UCSD-AML1 (cell line): ENCODE measurements at regions not wholly inside any gene's neighbourhood (a gene's known extent, or its start where the extent isn't known, plus 50 kb on each side); places are given as distances from the start of the nearest gene placed in this dataset.

ENCODE experiments used
- DNase-seq: peaks from one replicate; lab custom pipeline; 2025; ENCODE audit not compliant: unreplicated experiment; lab: John Stamatoyannopoulos, UW

DNA sequence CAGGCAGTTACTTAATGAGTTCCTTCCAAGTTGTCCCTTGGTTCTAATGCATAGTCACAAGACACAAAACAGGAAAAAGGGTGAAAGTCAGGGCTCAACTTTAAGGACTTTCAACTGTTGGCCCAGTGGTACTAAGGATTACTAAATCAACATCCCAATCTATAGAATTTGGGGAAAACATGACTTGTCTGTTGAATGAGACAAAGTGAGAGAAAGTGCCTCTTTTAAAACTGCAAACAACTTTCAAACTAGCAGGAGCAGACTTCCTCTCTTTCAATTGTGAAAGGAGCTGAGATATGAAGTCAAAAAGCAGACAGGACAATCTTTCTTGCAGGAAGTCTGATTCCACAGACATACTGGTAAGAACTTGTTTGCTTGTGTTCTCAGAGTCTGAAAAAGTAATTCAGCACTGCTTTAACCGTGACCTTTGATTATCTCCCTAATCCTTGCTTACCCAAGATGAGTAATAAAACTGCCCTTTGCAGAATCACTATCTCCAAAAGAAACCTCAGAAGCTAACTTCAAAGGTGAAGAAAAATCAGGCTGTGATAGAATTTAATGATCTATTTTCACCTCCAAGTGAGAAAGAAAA, 960.7 kb upstream of the RAG2 start:
- no peak for DNase-seq

DNA sequence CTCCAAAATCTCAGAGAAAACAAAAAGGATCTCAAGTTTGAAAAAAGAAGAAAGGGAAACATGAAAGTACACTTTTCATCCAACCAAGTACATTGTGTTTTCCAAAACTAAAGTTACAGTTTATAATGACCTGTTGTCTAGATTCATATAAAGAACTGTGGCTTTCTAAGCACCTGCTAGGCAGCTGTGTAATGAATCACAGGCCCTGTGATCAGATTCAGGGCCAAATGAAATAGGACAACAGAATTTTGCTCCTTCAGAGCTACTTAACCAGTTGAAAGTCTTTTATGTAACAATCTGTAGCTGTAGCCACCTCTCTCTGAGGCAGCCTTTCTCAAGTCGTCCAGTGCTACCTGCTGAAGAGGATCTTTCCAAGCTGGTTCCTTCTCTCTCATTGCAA, 960.0 kb upstream of the RAG2 start:
- no peak for DNase-seq

DNA sequence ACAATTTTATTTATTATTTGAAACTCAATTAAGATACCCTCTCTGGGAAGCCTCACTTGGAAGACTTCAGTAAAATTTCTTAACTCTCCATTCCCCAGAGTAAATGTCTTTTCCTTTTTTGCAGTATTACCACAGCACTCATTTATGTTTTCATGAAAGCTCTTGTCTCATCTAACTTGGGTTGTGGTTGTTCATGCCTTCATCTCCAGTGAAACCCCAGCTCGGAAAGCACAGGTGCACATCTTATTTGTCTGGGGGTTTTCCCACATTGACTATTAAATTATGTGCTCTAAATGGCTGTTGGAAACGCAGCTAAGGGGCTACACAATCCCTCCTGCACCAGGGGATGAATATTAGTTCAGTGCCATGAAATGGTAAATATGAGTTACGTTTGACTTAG, 954.2 kb upstream of the RAG2 start:
- no peak for DNase-seq

DNA sequence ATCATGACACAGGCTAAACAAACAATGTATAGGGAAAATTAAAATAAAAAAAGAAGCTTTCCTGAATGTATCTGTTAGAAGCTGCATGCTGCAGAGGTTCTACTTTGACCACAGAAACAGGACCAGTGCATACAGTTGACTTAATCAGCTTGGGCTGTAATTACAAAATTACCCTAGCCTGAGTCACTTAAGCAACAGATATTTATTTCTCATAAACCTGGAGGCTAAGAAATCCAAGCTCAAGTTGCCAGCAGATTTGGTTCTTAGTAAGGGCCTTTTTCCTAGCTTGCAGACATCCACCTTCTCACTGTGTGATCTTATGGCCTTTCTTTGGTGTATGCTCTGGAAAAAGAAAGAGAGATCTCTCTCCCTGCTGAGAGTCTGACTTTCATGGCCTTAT, 946.5 kb upstream of the RAG2 start:
- no peak for DNase-seq

DNA sequence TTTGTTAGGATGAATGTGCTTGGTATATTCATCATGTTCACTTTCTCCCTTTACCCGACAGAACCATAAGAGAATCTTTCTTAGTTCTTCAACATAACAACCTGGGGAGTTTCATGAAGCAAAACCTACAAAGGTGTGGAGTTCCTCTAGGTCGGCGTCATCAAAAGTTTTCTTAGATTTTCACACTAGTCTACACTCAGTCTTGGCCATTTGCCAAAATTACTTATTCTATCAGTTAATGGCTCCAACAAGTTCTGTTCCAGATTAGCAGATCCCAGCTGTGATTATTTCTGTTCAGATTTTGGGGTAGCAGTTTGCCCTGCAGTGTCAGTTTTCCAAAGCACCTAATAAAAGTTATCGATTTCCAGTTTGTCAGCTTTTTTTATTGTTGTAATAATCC, 935.8 kb upstream of the RAG2 start:
- no peak for DNase-seq

DNA sequence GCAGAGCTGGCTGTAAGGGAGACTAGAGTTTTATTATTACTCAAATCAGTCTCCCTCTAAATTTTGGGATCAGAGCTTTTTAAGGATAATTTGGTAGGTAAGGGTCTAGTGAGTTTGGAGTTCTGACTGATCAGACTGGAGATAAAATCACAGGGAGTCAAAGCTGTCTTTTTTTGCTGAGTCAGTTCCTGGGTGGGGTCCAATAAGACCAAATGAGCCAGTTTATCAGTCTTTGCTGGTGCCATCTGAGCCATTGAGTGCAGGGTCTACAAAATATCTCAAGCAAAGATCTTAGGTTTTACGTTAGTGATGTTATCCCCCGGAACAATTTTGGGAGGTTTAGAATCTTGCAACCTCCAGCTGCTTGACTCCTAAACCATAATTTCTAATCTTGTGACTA, 935.1 kb upstream of the RAG2 start:
- no peak for DNase-seq

DNA sequence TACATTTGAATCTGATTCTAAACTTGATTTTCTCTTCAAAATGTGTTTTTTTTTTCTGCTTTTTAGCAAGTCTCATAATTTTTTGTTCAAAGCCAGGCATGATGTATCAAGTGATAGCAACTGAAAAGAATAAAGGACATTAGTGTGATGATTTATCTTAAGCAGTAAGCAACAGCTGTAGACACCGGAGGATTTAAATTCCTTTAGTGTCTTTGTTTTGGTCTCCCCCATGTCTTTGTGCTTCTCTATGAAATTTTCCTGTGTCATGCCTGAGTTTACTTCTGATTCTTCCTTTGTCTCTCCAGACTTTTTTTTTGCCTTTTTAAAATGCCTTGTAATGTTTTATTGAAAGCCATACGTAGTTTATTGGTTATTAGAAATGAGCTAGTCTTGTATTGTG, 934.2 kb upstream of the RAG2 start:
- no peak for DNase-seq

DNA sequence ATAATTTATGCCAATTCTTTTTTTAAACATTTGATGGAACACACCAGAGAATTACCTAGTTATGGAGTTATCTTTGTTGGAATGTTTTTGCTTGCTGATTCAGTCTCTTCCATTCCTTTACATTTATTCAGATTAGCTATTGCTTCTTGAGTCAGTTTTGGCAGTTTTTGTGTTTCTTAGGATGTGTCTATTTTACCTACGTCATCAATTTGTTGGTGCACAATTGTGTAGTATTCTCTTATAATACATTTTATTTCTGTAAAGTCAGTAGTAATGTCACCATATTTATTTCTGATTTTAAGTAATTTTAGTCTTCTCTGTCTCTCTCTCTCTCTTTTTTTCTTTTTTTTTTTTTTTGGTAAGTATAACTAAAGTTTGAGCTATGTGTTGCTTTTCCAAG, 929.5 kb upstream of the RAG2 start:
- no peak for DNase-seq

DNA sequence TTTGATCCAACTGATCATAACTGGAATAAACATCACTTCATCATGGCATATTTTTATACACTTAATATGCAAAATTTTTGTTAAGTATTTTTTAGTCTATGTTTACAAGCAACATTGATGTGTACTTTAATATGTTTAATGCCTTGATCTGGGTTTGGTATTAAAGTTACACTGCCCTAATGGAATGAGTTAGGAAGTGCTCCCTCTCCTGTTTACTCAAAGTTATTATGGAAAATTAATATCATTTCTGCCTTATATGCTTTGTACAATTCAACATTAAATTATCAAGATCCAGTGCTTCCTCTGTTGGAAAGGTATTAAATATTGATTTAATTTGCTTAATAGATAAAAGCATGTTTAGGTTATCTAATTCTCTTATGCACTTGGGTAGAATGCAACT, 927.3 kb upstream of the RAG2 start:
- no peak for DNase-seq

DNA sequence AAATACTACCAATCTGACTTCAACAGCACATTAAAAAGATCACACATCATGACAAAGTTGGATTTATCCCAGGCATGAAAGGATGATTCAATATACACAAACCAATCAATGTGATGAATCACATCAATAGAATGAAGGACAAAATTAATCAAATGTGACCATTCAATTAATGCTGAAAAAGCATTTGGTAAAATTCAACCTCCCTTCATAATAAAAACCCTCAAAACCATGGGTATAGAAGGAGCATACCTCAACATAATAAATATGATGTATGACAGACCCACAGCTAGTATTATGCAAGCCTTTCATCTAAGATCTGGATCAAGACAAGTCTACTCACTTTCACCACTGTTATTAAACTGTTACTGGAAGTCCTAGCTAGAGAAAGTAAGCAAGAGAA, 921.7 kb upstream of the RAG2 start:
- no peak for DNase-seq

DNA sequence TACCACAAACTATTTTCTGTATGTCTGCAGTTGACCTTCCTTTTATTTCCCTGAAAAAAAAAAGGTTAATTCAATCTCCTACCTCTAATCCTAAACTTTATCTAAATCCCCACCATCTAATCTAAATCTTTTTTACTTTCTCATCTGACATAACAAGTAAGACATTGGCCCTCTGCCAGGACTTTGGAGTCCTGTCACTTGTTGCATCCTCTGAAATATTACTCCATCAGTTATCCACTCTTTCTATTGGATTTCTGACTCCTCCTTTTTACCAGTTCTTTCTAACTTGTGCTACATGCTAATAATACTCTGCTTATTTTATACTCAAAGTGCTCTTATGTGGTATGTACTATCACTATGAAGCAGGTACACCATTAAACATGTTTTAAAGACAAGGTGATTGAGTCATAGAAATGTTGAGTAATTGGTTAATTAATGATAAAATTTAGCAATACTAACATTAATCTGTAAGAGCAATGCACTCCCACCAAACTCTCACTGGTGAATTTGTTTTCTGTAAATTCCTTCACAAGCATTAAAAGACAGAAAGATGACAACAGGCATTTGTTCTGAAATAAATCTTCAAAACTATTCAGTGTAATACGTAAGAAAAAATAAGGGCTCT, 914.2 kb upstream of the RAG2 start:
- DNase-seq: no peak

DNA sequence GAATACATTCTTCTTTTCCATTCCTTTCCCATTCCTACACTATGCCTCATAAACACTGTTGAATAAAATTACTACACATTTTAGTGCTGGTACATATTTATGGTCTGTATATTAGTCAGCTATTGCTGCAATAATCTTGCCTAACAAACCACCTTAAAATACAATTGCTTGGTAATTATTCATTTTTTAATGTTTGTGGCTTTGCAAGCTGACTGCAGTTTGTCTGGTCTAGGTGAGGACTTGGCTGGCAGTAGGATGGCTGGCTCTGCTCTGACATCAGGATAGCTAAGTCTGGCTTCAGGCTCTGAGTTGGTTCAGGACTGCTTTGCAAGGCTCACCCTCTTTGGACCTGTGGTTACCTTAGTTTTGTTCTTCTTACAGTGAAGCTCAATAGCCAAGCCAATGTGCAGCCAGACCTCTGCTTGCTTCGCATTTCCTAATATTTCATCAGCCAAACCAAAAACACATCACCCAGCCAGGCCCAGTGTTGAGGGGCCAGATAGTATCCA, 913.4 kb upstream of the RAG2 start:
- no peak for DNase-seq

DNA sequence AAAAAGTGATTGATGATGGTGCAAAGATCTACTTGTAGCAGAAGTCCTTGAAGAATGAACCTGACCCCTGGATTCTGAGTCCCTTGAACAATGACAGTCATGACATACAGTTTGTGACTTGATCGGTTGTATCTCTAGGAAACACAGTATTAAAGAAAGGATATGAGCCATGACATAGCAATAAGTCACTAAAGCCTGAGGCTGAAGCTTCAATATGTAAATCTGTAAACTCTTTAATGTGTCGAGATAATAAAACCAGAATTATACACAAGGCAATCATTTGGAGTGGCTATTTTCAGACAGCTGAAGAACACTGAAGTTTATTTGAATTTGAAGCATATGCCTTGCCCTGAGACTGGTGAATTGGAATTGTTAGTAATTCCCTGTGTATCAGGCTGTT, 911.5 kb upstream of the RAG2 start:
- no peak for DNase-seq

DNA sequence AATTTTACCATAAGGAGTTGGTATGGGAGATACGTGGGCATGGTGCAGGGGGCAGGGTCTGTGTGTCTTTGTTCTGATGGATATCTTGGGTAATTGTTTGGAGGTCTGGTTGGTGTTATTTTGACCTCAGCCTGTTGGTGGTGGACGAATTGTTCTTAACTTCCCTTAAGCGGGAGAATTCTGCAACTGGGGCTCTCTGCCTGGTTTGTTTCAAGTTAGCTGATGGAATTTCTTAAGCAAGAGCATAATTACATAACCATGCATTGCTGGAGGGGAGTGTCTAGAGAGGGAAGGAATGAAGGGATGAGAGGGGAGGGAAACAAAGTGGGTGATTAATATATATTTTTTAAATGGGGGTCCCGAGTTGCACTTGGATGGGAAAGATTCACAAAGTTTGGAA, 908.5 kb upstream of the RAG2 start:
- DNase-seq: no peak

DNA sequence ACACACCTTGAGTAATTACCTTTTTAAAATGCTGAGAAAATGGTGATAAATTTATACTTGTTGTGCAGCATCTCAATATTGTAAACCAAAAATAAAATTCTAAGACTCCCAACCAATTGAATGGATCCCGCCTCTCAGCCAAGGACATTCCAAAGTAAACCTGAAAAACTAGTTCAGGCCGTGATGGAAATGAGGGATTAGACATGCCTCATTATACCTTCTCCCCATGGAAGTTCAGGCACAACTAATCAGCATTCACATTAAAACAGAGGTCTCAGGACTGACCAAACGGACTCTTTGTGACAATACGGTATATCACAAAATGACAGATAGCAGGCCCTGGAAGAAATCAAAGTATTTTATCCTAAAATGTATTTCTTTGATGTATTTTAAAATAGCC, 907.4 kb upstream of the RAG2 start:
- DNase-seq: no peak

DNA sequence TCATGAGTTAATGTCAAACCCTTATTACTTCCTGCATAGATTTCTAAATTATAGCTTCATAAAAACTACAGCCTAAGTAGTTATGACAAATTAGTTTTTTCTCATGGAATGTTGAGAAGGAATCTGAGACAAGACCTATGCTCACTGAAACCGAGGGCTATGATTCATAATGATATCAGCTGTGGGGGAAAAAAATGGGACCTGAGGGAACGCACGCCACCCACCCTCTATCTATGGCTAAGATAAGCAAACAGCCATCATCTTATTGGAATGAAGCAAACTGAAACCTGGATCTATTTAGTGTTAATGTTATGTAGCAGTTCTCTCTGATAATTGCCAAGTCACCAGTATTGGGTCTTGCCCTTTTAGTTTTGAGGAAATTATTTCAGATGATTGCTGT, 906.9 kb upstream of the RAG2 start:
- no peak for DNase-seq

DNA sequence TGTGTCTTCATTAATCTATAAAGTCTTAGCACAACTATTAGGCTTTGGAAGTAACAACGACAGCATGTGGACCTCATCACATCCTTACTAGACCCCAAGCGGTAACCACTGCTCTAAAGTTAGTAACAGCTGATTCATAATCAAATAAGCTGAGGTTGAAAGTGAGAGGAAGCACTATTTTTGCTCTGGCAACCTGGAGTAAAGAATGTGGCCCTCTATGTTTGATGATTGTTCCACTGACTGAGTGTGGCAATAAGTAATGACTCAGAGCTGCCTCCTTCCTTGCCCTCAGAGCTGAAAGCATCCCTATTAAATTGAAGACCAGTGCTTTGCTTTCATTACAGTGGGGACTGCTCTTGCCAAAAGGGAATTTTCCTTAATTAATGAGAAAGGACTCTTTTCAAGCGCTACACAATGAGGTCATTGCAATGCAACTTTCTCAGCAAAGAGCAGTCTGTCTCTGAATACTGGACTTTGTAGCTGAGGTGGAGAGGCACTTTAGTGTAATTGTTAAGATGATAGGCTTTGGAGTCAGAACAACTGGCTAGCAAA, 906.1 kb upstream of the RAG2 start:
- DNase-seq: no peak

DNA sequence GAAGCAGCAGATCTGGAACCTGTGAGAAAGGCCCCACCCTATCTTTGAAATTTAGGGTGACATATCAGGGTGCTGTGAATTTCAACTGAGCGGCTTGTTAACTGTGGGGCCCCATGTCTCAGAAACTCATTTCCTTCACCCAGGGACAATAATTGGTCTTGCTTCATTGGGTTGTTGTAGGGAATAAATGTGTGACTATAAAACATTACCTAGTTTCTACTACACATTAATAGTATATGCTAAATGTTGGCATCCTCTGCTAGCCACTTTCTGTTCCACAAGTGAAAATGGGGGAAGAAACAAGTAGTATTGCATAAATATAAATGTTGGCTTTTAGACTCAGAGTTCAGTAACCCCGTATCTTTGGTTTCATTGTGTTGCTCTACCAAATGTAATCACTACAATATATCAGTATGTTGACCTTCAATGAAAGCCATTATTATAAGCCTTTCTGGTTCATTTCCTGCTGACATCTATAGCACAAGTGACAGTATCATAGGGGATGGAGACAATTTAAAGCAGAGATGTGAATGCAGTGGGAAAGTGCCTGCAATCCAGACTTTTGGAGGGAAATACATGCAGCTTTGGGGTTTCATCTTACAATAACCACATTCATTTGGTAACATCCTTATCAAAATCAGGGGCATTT, 905.5 kb upstream of the RAG2 start:
- DNase-seq: no peak

DNA sequence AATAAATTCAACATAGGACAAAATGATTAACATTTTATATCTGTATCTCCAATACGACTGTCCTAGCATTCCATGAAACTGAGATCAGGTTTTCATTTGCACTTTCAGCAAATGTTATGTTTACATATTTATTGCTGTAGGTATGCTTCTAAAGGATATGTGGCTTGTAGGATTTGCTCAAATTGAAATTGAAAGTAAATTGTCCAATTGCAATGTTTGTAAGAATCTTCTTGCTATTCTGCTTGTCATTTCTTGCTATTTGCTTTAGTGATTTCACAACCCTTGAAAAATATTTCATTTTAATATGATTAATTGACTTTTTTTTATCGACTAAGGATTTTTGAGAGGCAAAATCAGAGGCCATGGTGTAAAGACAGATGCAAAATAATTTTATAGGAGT, 904.2 kb upstream of the RAG2 start:
- no peak for DNase-seq

DNA sequence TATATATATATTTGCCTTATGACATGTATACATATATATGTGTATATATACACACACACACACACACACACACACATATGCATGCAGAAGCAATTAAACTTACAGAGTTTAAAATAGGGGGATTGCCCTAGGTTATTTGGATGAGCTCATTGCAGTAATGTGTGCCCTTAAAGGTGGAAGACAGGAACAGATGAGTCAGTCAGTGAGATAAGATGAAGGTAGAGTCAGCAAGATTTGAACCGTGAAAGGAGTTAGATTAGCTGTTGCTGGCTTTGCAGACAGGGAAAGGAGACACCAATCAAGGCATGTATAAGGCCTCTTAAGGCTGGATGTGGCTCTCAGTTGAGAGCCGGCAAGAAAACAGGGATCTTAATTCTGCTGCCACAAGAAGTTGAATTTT, 902.4 kb upstream of the RAG2 start:
- DNase-seq: no peak

DNA sequence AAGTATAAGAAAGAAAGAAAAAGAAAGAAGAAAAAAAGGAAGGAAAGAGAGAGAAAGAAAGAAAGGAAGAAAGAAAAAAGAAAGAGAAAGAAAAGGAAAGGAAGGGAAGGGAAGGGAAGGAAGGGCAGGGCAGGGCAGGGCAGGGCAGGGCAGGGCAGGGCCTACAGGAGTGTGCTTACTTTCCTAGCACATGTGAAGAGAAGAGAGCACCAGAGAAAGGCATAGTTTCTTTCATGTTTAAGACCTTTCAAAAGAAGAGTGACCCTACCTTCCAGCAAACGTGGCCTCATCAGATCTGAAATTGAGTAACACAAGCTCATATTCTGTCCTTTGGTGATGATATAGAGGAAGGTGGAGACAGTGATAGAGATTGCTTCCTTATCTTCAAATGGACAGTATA, 899.3 kb upstream of the RAG2 start:
- no peak for DNase-seq

DNA sequence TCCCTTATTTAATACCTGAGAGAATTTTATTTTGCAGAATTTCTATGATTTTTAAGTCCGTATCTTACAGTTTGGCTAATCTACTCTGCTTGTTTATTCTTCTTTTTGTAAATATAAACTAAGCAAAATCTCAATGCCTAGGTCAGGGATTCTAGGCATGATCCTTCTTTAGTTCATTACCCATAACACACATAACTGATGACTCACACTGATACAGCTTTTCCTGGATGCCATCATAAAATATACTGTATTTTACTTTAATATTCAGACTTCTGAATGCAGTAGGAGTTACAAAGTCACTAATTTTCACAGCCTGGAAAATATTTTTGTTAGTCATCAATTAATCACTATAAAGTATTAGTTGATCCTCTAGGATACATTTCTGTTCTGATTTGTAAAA, 898.2 kb upstream of the RAG2 start:
- no peak for DNase-seq

DNA sequence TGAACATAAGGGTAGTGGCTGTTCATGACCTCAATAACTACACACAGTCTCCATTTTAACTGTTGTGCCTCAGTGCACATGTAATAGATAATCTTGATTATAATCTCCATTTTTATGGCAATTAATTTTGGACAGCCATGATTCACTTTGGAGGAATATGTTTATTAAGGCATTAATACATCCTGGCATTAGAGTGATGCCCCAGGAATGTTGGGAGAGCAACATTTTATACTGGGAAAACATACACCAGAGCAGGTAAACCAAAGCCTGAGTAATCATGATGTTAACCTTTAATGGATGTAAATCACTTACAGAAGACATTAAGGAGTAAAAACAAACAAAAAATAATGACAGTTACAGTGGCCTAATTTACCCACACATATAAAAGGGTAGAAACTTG, 886.3 kb upstream of the RAG2 start:
- no peak for DNase-seq
